Activated CD8-positive, alpha-beta memory T cell treated with anti-CD3 and anti-CD28 coated beads, Interleukin-2, amount 50 U/mL, for 1 hour (primary cell): ENCODE measurements at regions not wholly inside any gene's neighbourhood (a gene's known extent, or its start where the extent isn't known, plus 50 kb on each side); places are given as distances from the start of the nearest gene placed in this dataset.
"Not testable (repeated sequence)": the region's sequence is repeated elsewhere in the genome, so short reads cannot be mapped to it uniquely, and the experiment has no call there.

ENCODE experiments used
- DNase-seq: peaks from one replicate; pipeline ENCODE4 v3.0.0-alpha.2; 2020; ENCODE audit errors: extremely low read depth

DNA sequence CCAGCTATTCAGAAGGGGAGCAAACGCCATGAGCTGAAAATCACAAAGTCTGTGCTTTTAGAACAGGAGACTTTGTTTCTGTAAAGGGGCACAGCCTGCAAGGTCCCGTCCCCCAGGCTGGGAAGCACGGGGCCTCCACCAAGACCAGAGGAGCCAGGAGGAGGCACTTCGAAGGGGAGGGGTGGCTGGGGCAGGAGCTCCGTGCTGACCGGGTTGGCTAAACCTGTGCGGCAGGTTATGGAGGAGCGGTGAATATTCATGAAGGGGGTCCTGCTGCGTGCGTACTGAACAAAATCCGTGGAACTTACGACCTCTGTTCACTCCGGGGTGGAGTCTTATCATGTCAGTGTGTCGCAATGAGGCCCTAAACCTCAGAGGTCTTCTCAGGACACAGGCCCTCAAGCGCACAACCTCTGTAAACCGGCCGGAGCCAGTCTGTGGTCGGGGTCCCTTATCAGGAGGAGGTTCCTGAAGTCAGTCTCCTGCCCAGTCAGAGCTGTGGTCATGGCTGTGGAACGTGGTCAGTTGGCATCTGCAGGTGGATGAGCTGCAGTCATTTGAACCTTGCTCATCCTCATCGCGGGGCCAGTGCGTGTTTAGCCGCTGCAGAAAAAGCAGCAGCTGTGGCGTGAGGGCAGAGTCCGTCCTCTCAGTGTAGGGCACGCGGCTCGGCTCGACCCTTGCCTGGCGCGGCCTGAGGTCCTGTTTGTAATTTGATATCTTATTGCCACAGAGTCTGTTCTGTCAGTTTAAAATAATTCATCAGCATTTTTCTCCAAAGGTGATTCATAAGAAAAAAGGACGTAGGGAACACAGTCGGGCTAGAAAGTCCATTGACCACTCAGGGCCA lies 5507.7 kb upstream of the TPTE start:
- DNase-seq, result not testable (repeated sequence)

DNA sequence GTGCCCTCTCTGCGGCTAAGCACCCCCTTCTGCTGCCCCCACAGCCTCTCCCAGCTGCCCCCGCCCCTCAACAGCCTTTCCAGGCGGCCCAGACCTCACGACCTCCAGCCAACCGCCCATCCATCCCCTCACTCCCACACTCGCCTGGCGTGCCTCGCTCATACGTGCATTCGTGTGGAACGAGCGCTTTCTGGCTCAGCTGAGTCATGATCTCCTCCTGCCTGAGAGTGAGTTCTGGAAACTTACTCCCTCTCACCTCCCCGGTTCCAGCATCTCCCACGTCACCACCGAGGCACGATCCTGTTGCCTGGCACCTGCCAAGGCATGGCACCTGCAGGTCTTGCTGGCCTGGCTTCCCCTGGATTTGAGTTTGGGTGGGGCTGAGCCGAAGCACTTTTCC lies 5506.2 kb upstream of the TPTE start:
- DNase-seq, result not testable (repeated sequence)

DNA sequence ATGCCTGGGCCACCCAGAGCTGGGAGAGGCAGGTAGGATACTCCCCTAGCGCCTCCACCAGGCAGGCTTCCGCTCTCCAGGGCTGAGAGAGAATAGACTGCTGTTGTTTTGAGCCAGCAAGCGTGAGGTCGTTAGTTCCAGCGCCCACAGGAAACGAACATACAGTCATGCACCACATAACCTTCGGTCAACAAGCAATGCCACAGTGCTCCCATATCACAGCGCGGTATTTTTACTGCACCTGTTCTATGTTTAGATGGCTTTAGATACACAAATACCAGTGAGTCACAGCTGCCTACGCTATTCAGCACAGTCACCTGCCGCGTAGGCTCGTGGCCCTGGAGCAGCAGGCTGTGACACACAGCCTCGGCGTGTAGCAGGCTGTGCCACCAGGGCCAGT lies 5502.3 kb upstream of the TPTE start:
- DNase-seq, result not testable (repeated sequence)

DNA sequence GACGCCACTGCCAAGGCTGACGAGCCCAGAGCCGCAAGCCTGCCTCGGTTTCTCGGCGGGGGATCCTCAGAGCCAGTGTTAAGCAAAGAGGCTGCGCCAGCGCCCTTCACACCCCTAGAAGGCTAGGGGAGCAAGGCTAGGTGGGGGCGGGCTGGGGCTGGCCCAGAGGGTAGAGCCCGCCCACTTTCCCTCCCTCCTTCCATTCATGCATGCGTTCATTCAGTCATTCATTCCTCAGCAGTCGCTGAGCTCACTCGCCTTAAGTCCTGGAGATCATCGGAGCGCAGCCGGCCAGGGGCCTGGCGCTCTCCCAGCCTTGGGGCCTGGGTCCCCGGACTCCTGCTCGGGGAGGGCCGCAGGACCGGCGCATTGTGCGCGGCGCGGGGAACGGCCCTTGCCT lies 5499.6 kb upstream of the TPTE start:
- not testable (repeated sequence) for DNase-seq

DNA sequence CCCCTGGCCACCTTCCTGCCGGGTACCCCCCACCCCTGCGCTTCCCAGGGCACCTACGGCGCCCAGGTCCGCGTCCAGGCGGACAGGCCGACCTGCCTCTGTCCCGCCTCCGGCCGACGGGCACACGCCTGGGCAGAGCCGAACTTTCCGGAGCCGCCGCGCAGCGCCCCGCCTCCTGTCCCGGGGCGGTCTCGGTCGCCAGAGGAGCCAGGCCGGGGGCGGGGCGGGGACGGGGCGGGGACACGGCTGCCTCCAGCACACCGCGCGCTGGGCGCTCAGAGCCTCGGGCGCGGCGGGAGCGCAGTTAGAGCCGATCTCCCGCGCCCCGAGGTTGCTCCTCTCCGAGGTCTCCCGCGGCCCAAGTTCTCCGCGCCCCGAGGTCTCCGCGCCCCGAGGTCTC lies 5499.1 kb upstream of the TPTE start:
- not testable (repeated sequence) for DNase-seq

DNA sequence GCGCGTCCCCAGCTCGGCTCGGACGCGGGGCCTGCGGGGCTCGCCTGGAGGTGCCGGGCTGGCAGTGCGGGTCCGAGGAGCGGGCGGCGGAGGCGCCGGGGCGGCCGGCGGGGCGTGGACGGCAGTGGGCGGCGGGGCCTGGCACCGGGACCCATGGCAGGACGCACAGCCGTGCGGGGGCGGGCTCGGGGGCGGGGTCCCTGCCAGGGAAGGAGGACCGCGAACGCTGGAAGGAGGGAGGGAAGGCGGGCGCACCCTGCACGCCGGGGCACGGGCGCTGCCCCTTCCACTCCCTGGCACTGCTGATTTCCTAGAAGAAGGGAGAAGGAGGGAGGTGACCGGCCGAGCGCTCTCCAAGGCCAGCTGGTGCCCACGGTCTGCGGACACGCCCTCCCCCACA lies 5498.6 kb upstream of the TPTE start:
- not testable (repeated sequence) for DNase-seq

DNA sequence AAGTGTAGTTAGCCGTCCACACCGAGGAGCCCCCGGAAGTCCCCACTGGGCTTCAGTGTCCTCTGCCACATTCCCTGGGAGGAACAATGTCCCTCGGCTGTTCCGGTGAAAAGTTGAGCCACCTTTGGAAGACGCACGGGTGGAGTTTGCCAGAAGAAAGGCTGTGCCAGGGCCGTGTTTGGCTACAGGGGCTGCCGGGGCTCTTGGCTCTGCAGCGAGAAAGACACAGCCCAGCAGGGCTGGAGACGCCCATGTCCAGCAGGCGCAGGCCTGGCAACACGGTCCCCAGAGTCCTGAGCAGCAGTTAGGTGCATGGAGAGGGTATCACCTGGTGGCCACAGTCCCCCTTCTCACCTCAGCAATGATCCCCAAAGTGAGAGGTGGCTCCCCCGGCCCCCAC lies 5486.2 kb upstream of the TPTE start:
- DNase-seq, result not testable (repeated sequence)

DNA sequence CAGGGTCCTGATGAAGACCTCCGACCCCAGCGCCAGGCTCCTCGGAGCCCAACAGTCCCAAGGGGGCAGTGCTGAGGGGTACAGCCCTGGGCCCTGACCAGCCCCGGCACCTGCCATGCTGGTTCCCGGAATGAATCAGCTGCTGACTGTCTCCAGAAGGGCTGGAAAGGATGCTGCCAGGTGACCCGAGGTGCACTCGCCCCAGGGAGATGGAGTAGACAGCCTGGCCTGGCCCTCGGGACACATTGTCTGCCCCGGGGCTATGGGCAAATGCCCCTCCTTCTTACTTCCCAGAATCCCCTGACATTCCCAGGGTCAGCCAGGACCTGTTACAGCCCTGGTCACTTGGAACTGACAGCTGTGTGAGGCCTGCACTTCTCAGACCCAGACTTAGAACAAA lies 5485.8 kb upstream of the TPTE start:
- not testable (repeated sequence) for DNase-seq

DNA sequence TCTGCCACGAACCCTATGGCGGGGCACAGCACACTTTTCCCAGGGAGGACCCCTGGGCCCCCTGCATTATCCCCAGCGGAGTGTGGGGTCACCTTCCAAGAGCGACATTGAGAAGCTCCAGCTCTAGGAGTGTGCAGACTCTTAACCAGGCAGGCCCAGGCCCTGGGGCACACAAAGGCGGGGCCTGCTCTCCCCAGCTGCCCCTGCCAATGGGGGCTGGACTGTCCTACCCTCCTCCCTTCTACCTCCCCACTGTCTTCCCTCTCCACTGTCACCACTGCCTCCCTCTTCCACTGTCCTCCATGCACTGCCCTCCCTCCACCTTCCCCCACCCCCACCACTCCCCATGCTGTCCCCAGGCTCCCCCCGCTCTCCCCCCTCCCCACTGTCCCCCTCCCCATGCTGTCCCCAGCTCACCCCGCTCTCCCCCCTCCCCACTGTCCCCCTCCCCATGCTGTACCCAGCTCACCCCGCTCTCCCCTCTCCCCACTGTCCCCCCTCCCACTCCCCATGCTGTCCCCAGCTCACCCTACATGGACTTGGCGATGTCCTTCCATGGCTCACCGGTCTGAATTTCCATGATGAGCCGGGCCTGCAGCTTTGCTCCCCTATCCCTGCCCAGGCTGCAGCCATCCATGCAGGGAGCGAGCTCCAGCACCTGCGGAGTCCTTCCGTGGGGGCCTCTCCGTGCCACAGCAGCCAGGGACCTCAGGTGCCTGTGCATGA lies 5483.6 kb upstream of the TPTE start:
- not testable (repeated sequence) for DNase-seq

DNA sequence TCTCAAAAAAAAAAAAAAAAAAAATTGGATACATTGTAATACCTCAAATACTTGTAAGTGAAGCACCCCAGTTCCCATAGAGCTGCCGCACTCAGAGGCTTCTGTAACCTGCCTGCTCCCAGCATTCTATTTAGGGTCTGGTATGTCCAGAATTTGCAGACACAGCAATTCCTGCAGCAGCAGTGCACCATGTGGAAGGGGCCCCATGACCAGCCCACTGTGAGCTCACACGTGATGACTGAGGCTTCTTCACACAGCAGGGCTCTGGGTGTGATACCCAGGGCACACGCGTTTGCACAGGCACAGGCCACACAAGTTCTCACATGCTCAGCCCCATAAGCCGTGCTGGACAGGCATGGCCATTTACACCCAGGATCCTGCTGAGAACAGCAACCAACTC lies 5481.5 kb upstream of the TPTE start:
- DNase-seq, result not testable (repeated sequence)

DNA sequence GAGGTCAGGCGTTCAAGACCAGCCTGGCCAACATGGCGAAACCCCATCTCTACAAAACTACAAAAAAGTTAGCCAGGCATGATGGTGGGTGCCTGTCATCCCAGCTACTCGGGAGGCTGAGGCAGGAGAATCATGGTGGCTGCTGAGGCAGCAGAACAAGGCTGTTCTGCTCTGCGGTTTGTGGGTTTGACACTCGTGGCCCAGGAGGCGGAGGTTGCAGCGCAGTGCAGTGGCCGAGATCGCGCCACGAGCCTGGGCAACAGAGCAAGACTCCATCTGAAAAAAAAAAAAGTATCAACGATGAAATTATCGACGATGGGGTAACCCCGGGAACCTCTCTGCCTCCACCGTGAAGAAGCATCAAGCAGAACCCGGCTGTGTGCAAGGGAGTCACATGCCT lies 5478.8 kb upstream of the TPTE start:
- not testable (repeated sequence) for DNase-seq

DNA sequence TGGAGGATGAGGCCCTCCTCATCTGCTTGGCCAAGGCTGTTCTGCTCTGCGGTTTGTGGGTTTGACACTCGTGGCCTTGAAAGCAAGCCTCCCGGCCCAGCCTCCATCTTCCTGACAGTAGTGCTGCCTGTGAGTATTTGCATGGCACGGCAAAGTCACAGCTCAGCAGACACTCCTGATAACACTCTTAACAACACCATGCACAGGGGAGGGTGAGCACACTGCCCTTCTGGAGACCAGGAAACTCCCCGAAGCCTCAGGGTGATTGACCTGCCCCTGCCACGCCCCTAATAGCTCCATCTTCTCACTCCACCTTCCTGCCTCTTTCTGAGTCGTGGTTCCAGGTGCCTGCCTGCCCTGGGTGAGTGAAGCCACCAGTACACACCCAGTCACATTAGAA lies 5476.6 kb upstream of the TPTE start:
- not testable (repeated sequence) for DNase-seq

DNA sequence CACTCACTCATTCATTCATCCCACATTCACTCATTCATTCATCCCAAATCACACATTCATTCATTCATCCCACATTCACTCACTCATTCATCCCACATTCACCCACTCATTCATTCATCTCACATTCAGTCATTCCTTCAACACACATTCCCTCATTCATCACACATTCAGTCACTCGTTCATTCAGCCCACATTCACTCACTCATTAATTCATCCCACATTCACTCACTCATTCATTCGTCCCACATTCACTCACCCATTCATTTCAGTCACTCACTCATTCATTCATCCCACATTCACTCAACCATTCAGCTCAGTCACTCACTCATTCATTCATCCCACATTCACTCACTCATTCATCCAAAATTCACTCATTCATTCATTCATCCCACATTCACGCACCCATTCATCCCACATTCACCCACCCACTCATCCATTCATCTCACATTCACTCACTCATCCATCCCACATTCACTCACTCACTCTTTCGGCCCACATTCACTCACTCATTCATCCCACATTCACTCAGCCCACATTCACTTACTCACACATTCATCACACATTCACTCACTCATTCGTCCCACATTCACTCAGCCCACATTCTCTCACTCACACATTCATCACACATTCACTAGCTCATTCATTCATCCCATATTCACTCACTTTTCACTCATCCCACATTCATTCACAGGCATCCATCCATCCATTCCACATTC lies 5469.9 kb upstream of the TPTE start:
- not testable (repeated sequence) for DNase-seq

DNA sequence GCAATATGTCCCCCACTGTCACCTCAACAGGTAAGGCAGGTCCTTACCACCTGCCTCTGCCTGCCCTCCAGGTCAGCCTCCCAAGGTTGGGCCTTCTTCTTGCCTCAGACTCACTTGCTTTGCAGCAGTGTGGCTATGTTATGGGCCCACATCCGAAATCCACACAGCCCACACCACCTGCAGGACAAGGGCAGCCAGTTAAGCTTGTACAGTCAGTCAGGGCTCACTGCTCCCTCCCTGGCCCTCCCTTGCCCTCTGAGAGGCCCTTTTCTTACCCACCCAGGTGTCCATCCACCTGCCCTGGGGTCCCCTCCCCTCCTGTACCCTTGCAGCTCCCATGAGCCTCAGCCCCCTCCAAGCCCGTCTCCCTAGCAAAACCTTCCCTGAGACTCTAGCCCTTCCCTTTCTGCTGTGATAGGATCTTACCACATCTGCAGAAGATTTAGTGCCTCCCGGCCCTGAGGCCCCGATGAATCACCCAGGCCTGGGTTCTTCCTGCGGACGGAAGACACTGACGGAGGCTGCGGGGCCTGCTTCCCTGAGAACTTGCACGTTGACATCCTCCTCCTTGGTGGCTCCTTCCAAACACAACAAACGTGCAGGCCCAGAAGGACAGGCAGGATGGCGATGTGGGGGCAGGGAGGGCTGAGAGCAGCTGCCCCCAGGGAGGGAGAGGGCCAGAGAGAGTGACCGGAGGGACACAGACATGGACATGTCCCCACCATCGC lies 5466.2 kb upstream of the TPTE start:
- DNase-seq, result not testable (repeated sequence)

DNA sequence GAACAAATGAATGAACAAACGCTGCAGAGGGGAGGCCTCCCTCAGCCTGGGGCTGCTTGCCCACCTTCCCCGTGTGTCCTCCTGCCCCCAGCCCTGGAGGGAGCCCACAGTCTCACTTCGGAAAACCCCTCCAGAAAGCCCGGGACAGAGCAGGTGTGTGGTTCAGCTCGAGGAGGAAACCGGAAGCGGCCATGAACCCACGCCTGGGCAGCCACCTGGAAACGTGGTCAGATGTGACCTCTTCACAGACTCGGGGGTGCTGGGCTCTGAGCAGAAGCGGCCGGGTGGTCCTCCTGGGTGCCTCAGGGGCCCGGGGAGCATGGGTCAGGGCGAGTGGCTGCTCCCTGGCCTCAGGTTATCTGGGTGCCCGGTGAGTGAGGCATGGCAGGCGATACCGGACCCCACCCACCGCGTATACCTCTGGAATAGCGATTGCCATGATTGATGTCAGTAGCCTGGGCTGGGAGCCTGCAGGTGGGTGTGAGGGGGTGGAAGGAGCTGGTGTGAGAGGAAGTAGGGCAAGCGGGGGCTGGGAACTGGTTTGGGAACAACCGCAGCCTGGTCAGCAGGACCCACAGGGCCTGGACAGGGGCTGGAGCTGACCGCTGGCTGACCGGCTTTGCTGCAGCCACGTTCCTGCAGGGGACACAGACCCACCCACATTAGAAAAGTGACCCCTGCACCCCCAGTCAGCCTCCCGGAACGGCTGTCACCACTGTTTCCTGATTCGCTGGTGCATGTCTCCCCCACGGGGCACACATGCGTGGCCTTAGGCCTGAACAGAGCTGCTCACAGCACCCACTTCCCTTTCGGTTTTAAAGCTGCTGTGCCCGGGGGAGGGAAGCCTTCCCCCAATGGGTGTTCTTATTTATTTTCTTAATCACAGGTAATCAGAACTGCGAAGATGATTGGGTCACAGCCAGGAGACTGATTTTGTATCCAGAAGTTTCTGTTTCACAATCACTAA lies 5465.1 kb upstream of the TPTE start:
- not testable (repeated sequence) for DNase-seq

DNA sequence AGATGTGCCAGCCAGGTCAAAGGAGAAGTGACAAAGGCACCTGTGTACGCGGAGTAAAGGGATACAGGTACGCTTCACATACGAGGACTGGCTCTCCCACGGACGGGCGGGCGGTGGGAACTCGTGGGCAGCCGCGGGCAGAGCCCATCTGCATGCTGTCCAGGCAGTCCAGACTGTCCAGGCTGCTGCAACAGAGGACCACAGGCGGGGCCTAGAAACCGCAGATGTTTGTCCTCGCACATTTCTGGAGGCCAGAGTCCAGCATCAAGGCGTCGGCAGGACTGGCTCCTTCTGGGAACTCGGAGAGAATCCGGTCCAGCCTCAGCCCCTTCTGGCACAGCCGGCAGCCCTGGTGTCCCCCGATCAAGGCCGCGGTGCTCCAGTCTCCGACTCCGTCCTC lies 5464.3 kb upstream of the TPTE start:
- DNase-seq, result not testable (repeated sequence)

DNA sequence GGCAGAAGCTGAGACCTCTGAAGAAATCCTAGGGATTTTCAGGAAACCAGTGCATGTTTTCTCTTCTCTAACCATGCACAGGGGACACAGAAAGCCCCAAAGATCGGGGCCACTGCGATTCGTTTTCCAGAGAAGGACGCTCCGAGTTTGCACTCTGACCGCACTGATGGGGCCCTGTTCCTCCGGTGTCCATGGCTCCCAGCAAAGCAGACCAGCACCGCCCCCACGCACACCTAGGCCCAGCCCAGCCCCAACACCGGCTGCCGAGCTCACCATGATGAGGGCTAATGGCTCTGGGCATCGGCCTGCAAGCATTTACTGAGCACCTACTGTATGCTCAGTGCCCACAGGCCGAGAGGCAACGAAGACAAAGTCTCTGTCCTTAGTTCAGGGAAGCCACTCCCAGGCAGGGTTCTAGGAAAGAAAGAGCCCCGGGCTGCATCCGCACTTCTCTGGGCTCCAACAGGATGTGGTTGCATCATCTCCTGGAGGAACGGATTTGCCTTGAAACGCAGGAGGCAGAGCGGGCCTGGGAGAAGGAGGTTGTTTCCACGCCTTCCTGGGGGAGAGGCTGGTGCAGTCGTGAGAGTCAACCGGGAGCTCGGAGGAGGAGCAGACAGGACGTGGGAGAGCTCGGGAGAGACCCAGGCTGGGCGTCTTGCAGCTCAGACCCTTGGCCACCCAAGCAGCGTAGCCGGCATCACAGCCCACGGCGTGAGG lies 5460.9 kb upstream of the TPTE start:
- not testable (repeated sequence) for DNase-seq

DNA sequence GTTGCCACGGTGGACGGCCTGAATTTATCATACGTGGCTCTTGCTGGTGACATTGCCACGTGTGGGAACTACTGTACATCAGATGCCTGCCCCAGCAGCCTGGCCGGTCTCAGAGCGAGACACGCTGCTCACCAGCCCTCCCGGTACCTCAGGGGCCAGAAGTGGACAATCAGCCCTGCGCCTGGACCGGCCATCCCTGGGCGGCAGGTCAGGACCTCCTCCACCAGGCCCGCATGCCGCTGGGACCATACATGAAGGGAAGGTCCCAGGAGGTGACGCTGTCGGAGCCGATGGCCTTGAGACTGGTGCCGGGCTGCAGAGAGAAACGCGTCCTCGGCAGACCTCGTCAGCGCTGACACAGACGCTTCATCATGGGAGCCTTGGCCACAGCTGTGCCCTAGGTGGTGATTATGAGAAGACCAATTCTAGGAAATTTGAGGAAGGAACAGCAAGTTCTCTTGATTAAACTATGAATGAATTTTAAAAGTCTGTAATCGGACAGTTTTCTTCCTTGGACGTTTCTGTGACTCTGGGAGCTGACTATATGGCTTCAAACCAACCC lies 5456.7 kb upstream of the TPTE start:
- not testable (repeated sequence) for DNase-seq
